ENCODE measurements at regions not wholly inside any gene's neighbourhood (a gene's known extent, or its start where the extent isn't known, plus 50 kb on each side); places are given as distances from the start of the nearest gene placed in this dataset.

GRCh38 chr4:20028645-20029044 is 223.1 kb upstream of the SLIT2 start:
- DNase-seq: no peak
- Histone ChIP-seq H3K4me3 (no peak overlapping the region), H3K9me3 (no peaks in the 10 kb centered on the region), H3K27ac (no peak overlapping the region), H3K4me1 (no peaks in the 10 kb centered on the region), H3K27me3 (no peaks in the 10 kb centered on the region), H3K36me3 (no peaks in the 10 kb centered on the region)
- intact Hi-C loops (cut with DNase I): no loop called here
- WGBS, 2 donors: 81 to 89% methylated on average over 4 of the region's 4 CpGs
- no peak for TF ChIP-seq EP300 (IDR thresholded peaks at IDR 0.05)
- TF ChIP-seq POLR2A (IDR thresholded peaks at IDR 0.05): no peak
- no peak for TF ChIP-seq POLR2AphosphoS5 (IDR thresholded peaks at IDR 0.05)
- no peak for TF ChIP-seq CTCF (IDR thresholded peaks at IDR 0.05)

GRCh38 chr4:20026456-20026855 is 225.2 kb upstream of the SLIT2 start:
- Histone ChIP-seq H3K4me3 (no peak overlapping the region), H3K27ac (no peak overlapping the region), H3K4me1 (no peaks in the 10 kb centered on the region), H3K9me3 (peaks cover 0 to 2% (median 0%) of the 10 kb centered on the region in 4 donors), H3K36me3 (no peaks in the 10 kb centered on the region), H3K27me3 (no peaks in the 10 kb centered on the region)
- DNase-seq: no peak
- TF ChIP-seq EP300 (IDR thresholded peaks at IDR 0.05) (no peak), POLR2A (IDR thresholded peaks at IDR 0.05) (no peak), CTCF (IDR thresholded peaks at IDR 0.05) (no peak), POLR2AphosphoS5 (IDR thresholded peaks at IDR 0.05) (no peak)
- intact Hi-C loops (cut with DNase I): no loop called here
- WGBS, 2 donors: 83 to 92% methylated on average over 2 of the region's 2 CpGs

GRCh38 chr4:20022471-20022870 is 229.2 kb upstream of the SLIT2 start:
- Histone ChIP-seq H3K27me3 (no peaks in the 10 kb centered on the region), H3K36me3 (no peaks in the 10 kb centered on the region), H3K4me1 (no peaks in the 10 kb centered on the region), H3K9me3 (peaks cover 0 to 2% (median 0%) of the 10 kb centered on the region in 4 donors), H3K27ac (no peak overlapping the region), H3K4me3 (no peak overlapping the region)
- no peak for DNase-seq
- intact Hi-C loops (cut with DNase I): no loop called here
- WGBS, 2 donors: 84 to 94% methylated on average over 2 of the region's 2 CpGs
- no peak for TF ChIP-seq POLR2A (IDR thresholded peaks at IDR 0.05)
- TF ChIP-seq POLR2AphosphoS5 (IDR thresholded peaks at IDR 0.05): no peak
- TF ChIP-seq CTCF (IDR thresholded peaks at IDR 0.05): no peak
- TF ChIP-seq EP300 (IDR thresholded peaks at IDR 0.05): no peak

GRCh38 chr4:20020056-20020455 is 231.6 kb upstream of the SLIT2 start:
- Histone ChIP-seq H3K27ac (no peak overlapping the region), H3K27me3 (no peaks in the 10 kb centered on the region), H3K4me3 (no peak overlapping the region), H3K4me1 (no peaks in the 10 kb centered on the region), H3K36me3 (no peaks in the 10 kb centered on the region), H3K9me3 (peaks cover 0 to 2% (median 0%) of the 10 kb centered on the region in 4 donors)
- DNase-seq: no peak
- 88 to 91% methylated on average over 2 of the region's 2 CpGs for WGBS, 2 donors
- intact Hi-C loops (cut with DNase I): no loop called here
- TF ChIP-seq POLR2AphosphoS5 (IDR thresholded peaks at IDR 0.05) (no peak), POLR2A (IDR thresholded peaks at IDR 0.05) (no peak), CTCF (IDR thresholded peaks at IDR 0.05) (no peak), EP300 (IDR thresholded peaks at IDR 0.05) (no peak)

GRCh38 chr4:20019310-20020015 is 232.2 kb upstream of the SLIT2 start:
- no peak for DNase-seq
- no peaks in the 10 kb centered on the region for H3K27me3 ChIP-seq
- intact Hi-C loops (cut with DNase I): no loop called here
- no peaks in the 10 kb centered on the region for H3K4me1 ChIP-seq
- 61 to 90% methylated on average over 4 of the region's 4 CpGs for WGBS, 2 donors
- H3K27ac ChIP-seq: no peak overlapping the region
- H3K9me3 ChIP-seq: peaks cover 0 to 2% (median 0%) of the 10 kb centered on the region in 4 donors
- H3K4me3 ChIP-seq: no peak overlapping the region
- H3K36me3 ChIP-seq: no peaks in the 10 kb centered on the region
- TF ChIP-seq POLR2AphosphoS5 (IDR thresholded peaks at IDR 0.05) (no peak), CTCF (IDR thresholded peaks at IDR 0.05) (no peak), EP300 (IDR thresholded peaks at IDR 0.05) (no peak), POLR2A (IDR thresholded peaks at IDR 0.05) (no peak)

Data from sigmoid colon (tissue), 6 donors.